Stomach (tissue), 8 donors: ENCODE measurements at regions not wholly inside any gene's neighbourhood (a gene's known extent, or its start where the extent isn't known, plus 50 kb on each side); places are given as distances from the start of the nearest gene placed in this dataset.

Experiments used
- DNase-seq, 2 donors: peaks; one replicate each; pipeline versions ENCODE4 v3.0.0 to v3.0.0-alpha.2; 2013 to 2019
- H3K27ac ChIP-seq, 5 donors: fragments of 200-600 bp in 4 of 5; sonication (generic) in 4 of 5; one replicate each; pipeline ENCODE4 v1.5.1; 2013 to 2019; ENCODE audit warnings: mild to moderate bottlenecking in 1 of 5, moderate library complexity in 1 of 5
- H3K27me3 ChIP-seq, 3 donors: fragments of 200-600 bp; sonication (generic); one replicate each; pipeline ENCODE4 v1.5.1; 2017 to 2019; ENCODE audit warnings: mixed run types in 1 of 3
- H3K36me3 ChIP-seq, 4 donors: fragments of 200-600 bp; sonication (generic); 1 replicate in 3 of 4; 2 replicates in 1 of 4; pipeline ENCODE4 v1.5.1; 2016 to 2019
- H3K4me1 ChIP-seq, 4 donors: fragments of 200-600 bp; sonication (generic); one replicate each; pipeline ENCODE4 v1.5.1; 2016 to 2019
- H3K4me3 ChIP-seq, 4 donors: fragments of 200-600 bp; sonication (generic) in 3 of 4; one replicate each; pipeline ENCODE4 v1.5.1; 2016 to 2019; ENCODE audit warnings: mild to moderate bottlenecking in 1 of 4
- H3K9me3 ChIP-seq, 4 donors: fragments of 200-600 bp; sonication (generic); one replicate each; pipeline ENCODE4 v1.5.1; 2016 to 2019
- CTCF ChIP-seq, 7 experiments: fragments of 450-650 bp in 4 of 7; fragments of 200-600 bp in 3 of 7; sonication (generic) in 3 of 7; IDR thresholded peaks; one replicate each; pipeline ENCODE4 v1.5.1; 2016 to 2019; ENCODE audit warnings: antibody characterized with exemption in 7 of 7, control low read depth in 2 of 7, mild to moderate bottlenecking in 1 of 7
- EP300 ChIP-seq: sonication (generic); formaldehyde crosslinking; IDR thresholded peaks from one replicate; pipeline ENCODE4 v1.6.1; 2017; ENCODE audit warnings: antibody characterized with exemption
- POLR2A ChIP-seq, 4 donors: fragments of 450-650 bp; IDR thresholded peaks; one replicate each; pipeline ENCODE4 v1.6.1; 2016; ENCODE audit warnings: antibody characterized with exemption in 4 of 4, control low read depth in 2 of 4, mild to moderate bottlenecking in 1 of 4, moderate library complexity in 1 of 4
- POLR2AphosphoS5 ChIP-seq, 3 donors: sonication (generic); formaldehyde crosslinking; IDR thresholded peaks; one replicate each; pipeline ENCODE4 v1.6.1; 2016; ENCODE audit warnings: antibody characterized with exemption in 3 of 3
- WGBS, 5 donors: extraction: QIAGEN DNeasy Blood & Tissue Kit in 3 of 5; methylation state at CpG; one replicate each; pipeline versions ENCODE4 v1.1.5 to v1.1.7; 2013 to 2018; 5-methylcytosine and 5-hydroxymethylcytosine counted together
- intact Hi-C: fragments of 100-400 bp; cut with DNase I; formaldehyde crosslinking; loops from one replicate; pipeline ENCODE4 v1.15.1; 2023; ENCODE audit warnings: low total_unique reads
- donor health status: healthy with polysubstance abuse.
- donor health status: Bipolar disorder and iron deficiency.
- donor health status: healthy.

DNA sequence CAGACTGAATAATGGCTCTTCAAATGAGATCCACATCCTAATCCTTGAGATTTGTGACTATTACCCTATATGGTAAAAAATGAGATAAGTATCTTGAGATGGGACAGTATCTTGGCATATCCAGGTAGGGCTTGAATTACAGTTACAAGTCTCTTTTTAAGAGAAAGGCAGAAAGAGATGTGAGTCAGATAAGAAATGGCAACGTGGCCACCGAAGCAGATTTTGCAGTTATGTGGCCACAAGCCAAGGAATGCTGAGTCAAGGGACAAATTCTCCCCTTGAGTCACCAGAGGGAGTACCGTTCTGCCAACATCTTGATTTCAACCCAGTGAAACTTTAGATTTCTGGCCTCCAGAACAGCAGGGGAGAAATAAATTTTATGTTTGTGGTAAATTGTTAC, 1983.0 kb upstream of the C9orf72 start:
- peaks cover 0 to 5% (median 0%) of the 10 kb centered on the region in 4 donors for H3K9me3 ChIP-seq
- H3K27me3 ChIP-seq: no peaks in the 10 kb centered on the region
- H3K4me3 ChIP-seq: no peak overlapping the region
- no peaks in the 10 kb centered on the region for H3K4me1 ChIP-seq
- no peak overlapping the region for H3K27ac ChIP-seq
- WGBS, 5 donors: 30 to 64% (median 44%) methylated on average over 3 of the region's 3 CpGs
- no peak for DNase-seq
- intact Hi-C loops: no loop called here
- TF ChIP-seq EP300: no peak
- TF ChIP-seq POLR2A (IDR thresholded peaks at IDR 0.05): no peak
- TF ChIP-seq POLR2AphosphoS5 (IDR thresholded peaks at IDR 0.05): no peak
- no peak for TF ChIP-seq CTCF (IDR thresholded peaks at IDR 0.05)
- H3K36me3 ChIP-seq: no peaks in the 10 kb centered on the region

DNA sequence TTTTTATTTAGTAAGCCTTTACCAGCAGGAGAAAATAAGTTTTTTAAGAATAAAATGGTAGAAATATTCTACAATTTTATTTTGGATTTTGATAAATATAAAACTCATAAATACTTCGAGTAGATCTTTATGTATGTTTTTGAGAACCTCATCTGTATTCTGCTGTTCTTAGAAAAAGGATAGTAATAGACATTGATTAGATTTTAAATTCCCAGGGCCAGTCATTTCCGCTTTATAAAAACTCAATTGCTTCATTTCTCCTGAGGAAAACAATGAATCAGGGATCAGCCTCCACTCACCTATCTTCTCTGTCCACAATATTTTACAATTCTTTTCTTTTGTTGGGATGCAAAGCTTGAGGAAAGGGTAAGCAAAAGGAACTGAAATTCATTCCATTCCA, 1983.5 kb upstream of the C9orf72 start:
- intact Hi-C loops: no loop called here
- WGBS, 5 donors: 69 to 79% (median 76%) methylated on average over 2 of the region's 2 CpGs
- Histone ChIP-seq H3K4me3 (no peak overlapping the region), H3K27me3 (no peaks in the 10 kb centered on the region), H3K4me1 (no peaks in the 10 kb centered on the region), H3K36me3 (no peaks in the 10 kb centered on the region), H3K27ac (no peak overlapping the region), H3K9me3 (peaks cover 0 to 5% (median 0%) of the 10 kb centered on the region in 4 donors)
- TF ChIP-seq CTCF (IDR thresholded peaks at IDR 0.05) (no peak), EP300 (no peak), POLR2AphosphoS5 (IDR thresholded peaks at IDR 0.05) (no peak), POLR2A (IDR thresholded peaks at IDR 0.05) (no peak)
- DNase-seq: no peak

DNA sequence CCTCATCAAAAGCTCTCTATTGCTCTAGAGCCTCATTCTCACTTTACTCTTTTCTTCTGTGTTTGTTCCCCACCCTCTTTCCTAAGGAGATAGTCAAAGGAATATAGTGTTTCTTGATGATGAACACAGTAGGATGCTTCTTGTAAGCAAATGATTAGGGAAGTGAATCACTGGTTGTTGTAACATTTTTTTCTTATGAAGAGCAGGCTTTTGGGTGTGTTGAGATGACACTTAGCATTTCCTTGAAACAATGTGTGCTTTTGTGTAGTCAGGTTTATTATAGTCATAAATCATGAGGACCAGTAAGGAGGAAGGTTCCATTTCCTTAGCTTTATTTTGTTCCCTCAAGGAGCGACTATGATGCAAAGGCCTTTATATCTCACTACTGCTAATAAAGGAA, 1991.3 kb upstream of the C9orf72 start:
- H3K27ac ChIP-seq: no peak overlapping the region
- TF ChIP-seq POLR2AphosphoS5 (IDR thresholded peaks at IDR 0.05) (no peak), POLR2A (IDR thresholded peaks at IDR 0.05) (no peak), CTCF (IDR thresholded peaks at IDR 0.05) (no peak), EP300 (no peak)
- H3K9me3 ChIP-seq: no peaks in the 10 kb centered on the region
- no peaks in the 10 kb centered on the region for H3K4me1 ChIP-seq
- no peak for DNase-seq
- WGBS, 5 donors: 70 to 100% (median 82%) methylated on average over 1 of the region's 1 CpG
- intact Hi-C loops: no loop called here
- no peaks in the 10 kb centered on the region for H3K27me3 ChIP-seq
- no peak overlapping the region for H3K4me3 ChIP-seq
- H3K36me3 ChIP-seq: no peaks in the 10 kb centered on the region

DNA sequence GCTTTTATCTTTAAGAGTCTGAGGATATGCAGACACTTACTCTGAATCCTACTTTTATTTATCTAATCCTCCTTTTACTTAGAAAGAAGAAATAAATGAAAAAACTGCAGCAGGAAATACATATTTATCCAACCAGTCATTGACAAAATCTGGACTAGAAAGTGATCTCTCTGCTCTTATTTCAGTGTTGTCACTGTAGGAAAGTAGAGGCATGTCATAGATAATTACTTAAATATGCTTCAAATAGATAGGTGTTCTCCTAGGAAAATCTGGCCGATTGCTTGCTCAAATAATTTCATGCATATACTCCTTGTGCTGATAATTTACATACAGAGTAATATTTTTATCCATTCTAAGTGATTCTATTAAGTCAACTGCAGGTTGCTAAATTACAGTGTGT, 2001.9 kb upstream of the C9orf72 start:
- 29 to 84% (median 80%) methylated on average over 1 of the region's 1 CpG for WGBS, 5 donors
- TF ChIP-seq EP300 (no peak), POLR2AphosphoS5 (IDR thresholded peaks at IDR 0.05) (no peak), POLR2A (IDR thresholded peaks at IDR 0.05) (no peak), CTCF (IDR thresholded peaks at IDR 0.05) (no peak)
- H3K4me1 ChIP-seq: no peaks in the 10 kb centered on the region
- no peaks in the 10 kb centered on the region for H3K9me3 ChIP-seq
- intact Hi-C loops: no loop called here
- no peak overlapping the region for H3K4me3 ChIP-seq
- no peaks in the 10 kb centered on the region for H3K36me3 ChIP-seq
- DNase-seq: no peak
- H3K27me3 ChIP-seq: no peaks in the 10 kb centered on the region
- H3K27ac ChIP-seq: no peak overlapping the region
